ENCODE measurements at regions not wholly inside any gene's neighbourhood (a gene's known extent, or its start where the extent isn't known, plus 50 kb on each side); places are given as distances from the start of the nearest gene placed in this dataset.

- Histone ChIP-seq H3K9me3 (no peaks in the 10 kb centered on the region), H3K27ac (no peak overlapping the region), H3K36me3 (no peaks in the 10 kb centered on the region), H3K27me3 (no peaks in the 10 kb centered on the region), H3K4me1 (no peaks in the 10 kb centered on the region), H3K4me3 (no peak overlapping the region)
- no peak for DNase-seq
- intact Hi-C loops (cut with DNase I; ENCODE audit: low total_unique reads) (no loop called here), in situ Hi-C loops (cut with MboI; ENCODE audit: low pct_ligation_motif_present in 1 of 4, low pct_unique_long_range_greater_than_20kb in 1 of 4, low sequenced_read_pairs in 3 of 4) (no loop called here)
- TF ChIP-seq EP300 (IDR thresholded peaks at IDR 0.05; ENCODE audit: low read depth) (no peak), POLR2AphosphoS5 (IDR thresholded peaks at IDR 0.05) (no peak), POLR2A (IDR thresholded peaks at IDR 0.05) (no peak)
- TF ChIP-seq, protein P1, sequence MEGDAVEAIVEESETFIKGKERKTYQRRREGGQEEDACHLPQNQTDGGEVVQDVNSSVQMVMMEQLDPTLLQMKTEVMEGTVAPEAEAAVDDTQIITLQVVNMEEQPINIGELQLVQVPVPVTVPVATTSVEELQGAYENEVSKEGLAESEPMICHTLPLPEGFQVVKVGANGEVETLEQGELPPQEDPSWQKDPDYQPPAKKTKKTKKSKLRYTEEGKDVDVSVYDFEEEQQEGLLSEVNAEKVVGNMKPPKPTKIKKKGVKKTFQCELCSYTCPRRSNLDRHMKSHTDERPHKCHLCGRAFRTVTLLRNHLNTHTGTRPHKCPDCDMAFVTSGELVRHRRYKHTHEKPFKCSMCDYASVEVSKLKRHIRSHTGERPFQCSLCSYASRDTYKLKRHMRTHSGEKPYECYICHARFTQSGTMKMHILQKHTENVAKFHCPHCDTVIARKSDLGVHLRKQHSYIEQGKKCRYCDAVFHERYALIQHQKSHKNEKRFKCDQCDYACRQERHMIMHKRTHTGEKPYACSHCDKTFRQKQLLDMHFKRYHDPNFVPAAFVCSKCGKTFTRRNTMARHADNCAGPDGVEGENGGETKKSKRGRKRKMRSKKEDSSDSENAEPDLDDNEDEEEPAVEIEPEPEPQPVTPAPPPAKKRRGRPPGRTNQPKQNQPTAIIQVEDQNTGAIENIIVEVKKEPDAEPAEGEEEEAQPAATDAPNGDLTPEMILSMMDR (IDR thresholded peaks at IDR 0.05): no peak
- WGBS, 2 donors (ENCODE audit: low coverage in 1 of 2): 100% methylated on average over 2 of the region's 2 CpGs; no CpG with 5 or more reads in 1 of the 2 donors
Observed at GRCh38 chr14:43937001-43937400, 570.1 kb downstream of the FSCB start.

DNA sequence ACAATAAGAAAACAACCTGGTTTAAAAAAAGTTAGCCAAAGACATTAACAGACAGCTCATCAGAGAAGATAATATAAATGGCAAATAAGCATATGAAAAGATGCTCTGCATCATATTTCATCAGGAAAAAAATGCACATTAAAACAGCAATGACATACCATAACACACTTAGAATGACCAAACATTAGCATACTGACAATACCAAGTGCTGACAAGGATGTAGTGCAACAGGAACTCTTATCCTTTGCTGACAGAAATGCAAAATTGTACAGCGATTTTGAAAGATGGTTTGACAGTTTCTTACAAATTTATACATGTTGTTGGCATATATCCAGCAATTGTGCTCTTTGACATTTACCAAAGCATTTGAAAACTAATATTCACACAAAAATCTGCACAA, 573.0 kb downstream of the FSCB start:
- no peak for DNase-seq
- no peak overlapping the region for H3K4me3 ChIP-seq
- no peak overlapping the region for H3K27ac ChIP-seq
- H3K36me3 ChIP-seq: no peaks in the 10 kb centered on the region
- H3K9me3 ChIP-seq: no peaks in the 10 kb centered on the region
- intact Hi-C loops (cut with DNase I; ENCODE audit: low total_unique reads): no loop called here
- WGBS, 2 donors (ENCODE audit: low coverage in 1 of 2): 60 to 78% methylated on average over 1 of the region's 1 CpG
- no peaks in the 10 kb centered on the region for H3K4me1 ChIP-seq
- TF ChIP-seq POLR2A (IDR thresholded peaks at IDR 0.05) (no peak), POLR2AphosphoS5 (IDR thresholded peaks at IDR 0.05) (no peak), EP300 (IDR thresholded peaks at IDR 0.05; ENCODE audit: low read depth) (no peak)
- TF ChIP-seq, protein P1 (IDR thresholded peaks at IDR 0.05): no peak
- in situ Hi-C loops (cut with MboI; ENCODE audit: low pct_ligation_motif_present in 1 of 4, low pct_unique_long_range_greater_than_20kb in 1 of 4, low sequenced_read_pairs in 3 of 4): no loop called here
- H3K27me3 ChIP-seq: no peaks in the 10 kb centered on the region

DNA sequence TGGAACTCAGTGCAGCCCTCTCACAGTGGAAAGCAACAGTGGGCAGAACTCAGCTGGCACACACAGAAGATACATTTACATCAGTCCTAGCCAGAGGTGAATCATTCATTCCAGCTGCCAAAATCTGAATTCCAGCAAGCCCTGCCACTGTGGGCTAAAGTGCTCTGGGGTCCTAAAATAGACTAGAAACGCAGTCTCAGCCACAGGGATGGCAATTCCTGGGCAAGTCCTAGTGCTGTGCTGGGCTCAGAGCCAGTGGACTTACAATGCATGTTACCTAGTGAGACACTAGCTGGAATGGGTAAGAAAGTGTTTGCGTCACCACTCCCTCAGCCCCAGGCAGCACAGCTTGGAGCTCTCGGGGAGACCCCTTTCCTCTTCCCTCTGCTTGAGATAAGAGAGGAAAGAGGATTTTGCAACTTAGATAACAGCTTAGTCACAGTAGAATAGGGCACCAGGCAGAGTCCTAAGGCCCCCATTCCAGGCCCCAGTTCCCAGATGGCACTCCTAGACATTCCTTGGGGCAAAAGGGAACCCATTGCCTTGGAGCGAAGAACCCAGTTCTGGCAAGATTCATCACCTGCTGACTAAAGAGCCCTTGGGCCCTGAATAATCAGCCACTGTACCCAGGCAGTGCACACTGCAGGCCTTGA, 592.9 kb downstream of the FSCB start:
- TF ChIP-seq, protein P1 (IDR thresholded peaks at IDR 0.05): no peak
- TF ChIP-seq POLR2A (IDR thresholded peaks at IDR 0.05) (no peak), EP300 (IDR thresholded peaks at IDR 0.05; ENCODE audit: low read depth) (no peak), POLR2AphosphoS5 (IDR thresholded peaks at IDR 0.05) (no peak)
- 80 to 100% methylated on average over 1 to 4 of the region's 4 CpGs for WGBS, 2 donors (ENCODE audit: low coverage in 1 of 2)
- in situ Hi-C loops (cut with MboI; ENCODE audit: low pct_ligation_motif_present in 1 of 4, low pct_unique_long_range_greater_than_20kb in 1 of 4, low sequenced_read_pairs in 3 of 4): no loop called here
- intact Hi-C loops (cut with DNase I; ENCODE audit: low total_unique reads): no loop called here
- Histone ChIP-seq H3K36me3 (no peaks in the 10 kb centered on the region), H3K9me3 (no peaks in the 10 kb centered on the region), H3K27me3 (no peaks in the 10 kb centered on the region), H3K27ac (no peak overlapping the region), H3K4me1 (no peaks in the 10 kb centered on the region), H3K4me3 (no peak overlapping the region)
- no peak for DNase-seq

GRCh38 chr14:43903209-43903608, 603.9 kb downstream of the FSCB start:
- TF ChIP-seq, protein P1 (IDR thresholded peaks at IDR 0.05): no peak
- TF ChIP-seq POLR2AphosphoS5 (IDR thresholded peaks at IDR 0.05) (no peak), POLR2A (IDR thresholded peaks at IDR 0.05) (no peak), EP300 (IDR thresholded peaks at IDR 0.05; ENCODE audit: low read depth) (no peak)
- no peak overlapping the region for H3K27ac ChIP-seq
- 44 to 71% methylated on average over 1 of the region's 1 CpG for WGBS, 2 donors (ENCODE audit: low coverage in 1 of 2)
- DNase-seq: no peak
- no peaks in the 10 kb centered on the region for H3K27me3 ChIP-seq
- peaks cover 0 to 22% (median 9%) of the 10 kb centered on the region in 4 donors for H3K4me1 ChIP-seq
- no peak overlapping the region for H3K4me3 ChIP-seq
- no peaks in the 10 kb centered on the region for H3K9me3 ChIP-seq
- H3K36me3 ChIP-seq: no peaks in the 10 kb centered on the region
- in situ Hi-C loops (cut with MboI; ENCODE audit: low pct_ligation_motif_present in 1 of 4, low pct_unique_long_range_greater_than_20kb in 1 of 4, low sequenced_read_pairs in 3 of 4): no loop called here
- intact Hi-C loops (cut with DNase I; ENCODE audit: low total_unique reads): no loop called here
